ENCODE measurements at regions not wholly inside any gene's neighbourhood (a gene's known extent, or its start where the extent isn't known, plus 50 kb on each side); places are given as distances from the start of the nearest gene placed in this dataset.
"Not testable (repeated sequence)": the region's sequence is repeated elsewhere in the genome, so short reads cannot be mapped to it uniquely, and the experiment has no call there.

DNA sequence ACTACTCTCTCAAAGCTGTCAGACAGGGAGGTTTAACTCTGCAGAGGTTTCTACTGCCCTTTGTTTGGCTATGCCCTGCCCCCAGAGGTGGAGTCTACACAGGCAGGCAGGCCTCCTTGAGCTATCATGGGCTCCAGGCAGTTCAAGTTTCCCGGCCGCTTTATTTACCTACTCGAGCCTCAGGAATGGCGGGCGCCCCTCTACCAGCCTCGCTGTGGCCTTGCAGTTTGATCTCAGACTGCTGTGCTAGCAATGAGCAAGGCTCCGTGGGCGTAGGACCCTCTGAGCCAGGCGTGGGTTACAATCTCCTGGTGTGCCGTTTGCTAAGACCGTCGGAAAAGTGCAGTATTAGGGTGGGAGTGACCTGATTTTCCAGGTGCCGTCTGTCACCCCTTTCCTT lies 124.3 kb downstream of the PTCHD1 start:
- not testable (repeated sequence) for H3K4me3 ChIP-seq (ENCODE audit: low read depth, low read length); H3K9me3 ChIP-seq (ENCODE audit: control insufficient read depth, insufficient read depth, low read length); H3K4me1 ChIP-seq (ENCODE audit: control insufficient read depth, insufficient read depth, low read length); H3K27me3 ChIP-seq (ENCODE audit: control insufficient read depth, insufficient read depth, low read length); H3K9ac ChIP-seq (ENCODE audit: low read depth, low read length); H3K36me3 ChIP-seq (ENCODE audit: control insufficient read depth, insufficient read depth, low read length)

DNA sequence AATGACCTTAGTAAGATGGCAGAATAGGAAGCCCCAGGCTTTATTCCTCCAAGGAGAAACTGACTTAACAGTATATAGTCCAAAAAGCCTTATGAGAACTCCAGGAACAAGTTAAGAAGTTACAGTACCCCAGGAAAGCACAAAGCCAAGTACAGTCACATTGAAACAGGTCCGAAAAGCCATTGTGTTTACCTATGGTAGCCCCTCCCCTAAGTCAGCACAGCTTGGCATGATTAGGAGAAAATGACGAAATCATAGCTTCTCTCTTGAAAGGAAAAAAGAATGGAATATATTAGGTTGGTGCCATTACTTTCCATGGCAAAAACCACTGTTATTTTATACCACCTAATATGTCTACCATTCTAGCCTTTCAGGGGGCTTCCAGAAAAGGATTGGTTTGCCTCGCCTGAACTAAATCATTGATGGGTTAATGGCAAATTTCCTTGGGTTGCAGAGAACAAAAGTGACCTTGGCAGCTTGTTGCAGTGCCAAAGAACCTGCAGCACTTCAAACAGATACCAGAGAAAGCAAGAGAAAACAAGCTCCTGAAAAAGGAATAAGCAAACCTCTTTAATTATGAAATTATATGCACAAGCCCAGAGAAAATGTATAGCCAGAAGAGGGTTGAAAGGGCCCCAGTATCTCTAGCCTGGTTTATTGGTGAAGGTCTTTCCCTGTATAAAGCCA lies 130.6 kb downstream of the PTCHD1 start:
- no peaks in the 10 kb centered on the region for H3K36me3 ChIP-seq (ENCODE audit: control insufficient read depth, insufficient read depth, low read length)
- H3K4me3 ChIP-seq (ENCODE audit: low read depth, low read length) = no peak overlapping the region
- no peaks in the 10 kb centered on the region for H3K9me3 ChIP-seq (ENCODE audit: control insufficient read depth, insufficient read depth, low read length)
- no peaks in the 10 kb centered on the region for H3K27me3 ChIP-seq (ENCODE audit: control insufficient read depth, insufficient read depth, low read length)
- no peaks in the 10 kb centered on the region for H3K4me1 ChIP-seq (ENCODE audit: control insufficient read depth, insufficient read depth, low read length)
- H3K9ac ChIP-seq (ENCODE audit: low read depth, low read length) = no peak overlapping the region

DNA sequence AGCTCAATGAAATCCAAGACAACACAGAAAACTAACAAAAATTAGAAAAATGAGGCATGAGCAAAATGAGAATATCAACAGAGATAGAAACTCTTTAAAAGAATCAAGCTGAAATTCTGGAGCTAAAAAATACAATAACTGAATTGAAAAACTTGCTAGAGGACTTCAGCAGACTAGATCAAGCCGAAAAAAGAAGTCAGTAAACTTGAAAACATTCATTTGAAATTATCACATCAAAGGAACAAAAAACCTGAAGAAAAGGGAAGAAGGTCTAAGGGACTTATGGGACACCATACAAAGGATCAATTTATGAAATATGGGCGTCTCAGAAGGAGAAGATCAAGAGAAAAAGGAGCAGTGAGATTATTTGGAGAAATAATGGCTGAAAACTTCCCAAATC lies 131.3 kb downstream of the PTCHD1 start:
- Histone ChIP-seq H3K4me1 (ENCODE audit: control insufficient read depth, insufficient read depth, low read length) (no peaks in the 10 kb centered on the region), H3K9me3 (ENCODE audit: control insufficient read depth, insufficient read depth, low read length) (no peaks in the 10 kb centered on the region), H3K36me3 (ENCODE audit: control insufficient read depth, insufficient read depth, low read length) (no peaks in the 10 kb centered on the region), H3K27me3 (ENCODE audit: control insufficient read depth, insufficient read depth, low read length) (no peaks in the 10 kb centered on the region), H3K4me3 (ENCODE audit: low read depth, low read length) (no peak overlapping the region), H3K9ac (ENCODE audit: low read depth, low read length) (no peak overlapping the region)

DNA sequence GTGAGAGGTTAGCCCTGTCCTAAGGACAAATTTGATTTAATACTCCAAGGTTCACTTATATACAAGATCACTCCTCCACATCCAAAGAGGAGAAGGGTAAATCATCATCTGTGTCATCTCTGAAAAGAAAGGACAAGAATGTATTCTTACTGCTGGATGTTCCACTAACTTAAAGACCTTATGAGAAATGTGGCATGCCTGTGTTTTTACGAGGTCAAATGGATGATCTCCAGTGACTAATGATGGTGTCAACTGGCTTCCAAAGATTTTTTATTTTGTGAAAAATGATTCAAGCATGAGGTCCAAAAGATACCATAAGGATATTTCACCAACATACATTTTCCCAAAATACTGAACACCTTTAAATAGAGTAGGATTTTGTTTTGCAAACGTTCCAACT lies 143.4 kb downstream of the PTCHD1 start:
- Histone ChIP-seq H3K27me3 (ENCODE audit: control insufficient read depth, insufficient read depth, low read length) (no peaks in the 10 kb centered on the region), H3K9me3 (ENCODE audit: control insufficient read depth, insufficient read depth, low read length) (no peaks in the 10 kb centered on the region), H3K36me3 (ENCODE audit: control insufficient read depth, insufficient read depth, low read length) (no peaks in the 10 kb centered on the region), H3K9ac (ENCODE audit: low read depth, low read length) (no peak overlapping the region), H3K4me3 (ENCODE audit: low read depth, low read length) (no peak overlapping the region), H3K4me1 (ENCODE audit: control insufficient read depth, insufficient read depth, low read length) (no peaks in the 10 kb centered on the region)

DNA sequence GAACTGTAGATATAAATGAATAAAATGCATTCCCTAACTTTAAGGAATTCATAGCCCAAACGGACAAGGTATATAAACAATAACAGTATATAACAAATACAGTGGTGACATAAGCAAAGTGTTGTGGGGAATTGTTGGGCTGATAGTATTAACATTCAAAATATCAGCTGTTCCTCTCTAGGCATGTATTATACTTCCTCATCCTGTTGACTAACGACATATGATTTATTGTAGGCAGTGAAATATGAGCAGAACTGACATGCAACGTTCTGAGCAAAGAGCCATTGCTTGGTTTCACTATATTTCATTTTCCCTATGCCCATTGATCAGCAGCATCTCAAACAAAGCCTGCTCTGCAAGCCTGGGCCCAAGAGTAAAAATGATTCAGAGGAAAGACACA lies 143.9 kb downstream of the PTCHD1 start:
- H3K9me3 ChIP-seq (ENCODE audit: control insufficient read depth, insufficient read depth, low read length) = no peaks in the 10 kb centered on the region
- H3K36me3 ChIP-seq (ENCODE audit: control insufficient read depth, insufficient read depth, low read length) = no peaks in the 10 kb centered on the region

DNA sequence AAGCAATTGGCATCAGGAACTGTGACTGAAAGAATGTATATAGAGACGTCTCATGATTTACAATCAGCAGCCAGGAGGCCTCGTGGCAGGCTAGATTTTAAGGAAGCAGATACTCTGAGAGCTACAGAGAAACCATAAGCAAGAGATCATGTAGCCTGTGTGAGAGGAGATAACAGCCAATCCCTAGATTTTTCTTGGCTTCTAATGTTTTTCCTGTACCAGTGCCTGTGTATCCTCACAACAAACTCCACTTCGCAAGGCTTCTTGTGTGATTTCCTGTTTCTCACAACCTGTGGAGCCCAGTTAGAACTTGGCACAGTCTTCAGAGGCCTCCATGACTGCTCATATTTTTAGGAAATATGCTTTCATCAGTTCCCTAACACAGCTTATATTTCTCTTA lies 147.9 kb downstream of the PTCHD1 start:
- no peaks in the 10 kb centered on the region for H3K4me1 ChIP-seq (ENCODE audit: control insufficient read depth, insufficient read depth, low read length)
- no peaks in the 10 kb centered on the region for H3K9me3 ChIP-seq (ENCODE audit: control insufficient read depth, insufficient read depth, low read length)
- no peaks in the 10 kb centered on the region for H3K27me3 ChIP-seq (ENCODE audit: control insufficient read depth, insufficient read depth, low read length)
- no peaks in the 10 kb centered on the region for H3K36me3 ChIP-seq (ENCODE audit: control insufficient read depth, insufficient read depth, low read length)
- no peak overlapping the region for H3K9ac ChIP-seq (ENCODE audit: low read depth, low read length)
- H3K4me3 ChIP-seq (ENCODE audit: low read depth, low read length) = no peak overlapping the region

More for the DNA sequence above, 143.9 kb downstream of the PTCHD1 start:
- Histone ChIP-seq H3K4me3 (ENCODE audit: low read depth, low read length) (no peak overlapping the region), H3K27me3 (ENCODE audit: control insufficient read depth, insufficient read depth, low read length) (no peaks in the 10 kb centered on the region), H3K4me1 (ENCODE audit: control insufficient read depth, insufficient read depth, low read length) (no peaks in the 10 kb centered on the region), H3K9ac (ENCODE audit: low read depth, low read length) (no peak overlapping the region)

DNA sequence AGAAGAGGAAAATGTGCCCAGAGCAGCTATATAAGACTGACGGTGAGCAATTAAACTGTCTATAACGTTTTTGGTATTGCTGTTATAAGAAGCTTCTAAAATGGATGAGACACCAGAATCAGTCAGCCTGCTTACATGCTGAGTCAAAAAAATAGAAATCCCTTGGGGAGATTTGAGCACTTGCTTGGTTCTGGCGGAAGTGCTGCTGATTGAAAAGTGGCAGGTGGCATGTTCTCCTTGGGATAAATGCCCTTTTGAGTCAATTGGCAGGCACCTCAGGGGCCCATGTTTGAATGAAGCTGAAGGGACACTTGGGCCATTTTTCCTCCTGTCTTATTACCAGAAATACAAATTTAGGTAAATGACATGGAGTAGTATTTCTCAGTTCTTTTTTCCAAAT lies 148.7 kb downstream of the PTCHD1 start:
- Histone ChIP-seq H3K4me3 (ENCODE audit: low read depth, low read length) (no peak overlapping the region), H3K4me1 (ENCODE audit: control insufficient read depth, insufficient read depth, low read length) (no peaks in the 10 kb centered on the region), H3K36me3 (ENCODE audit: control insufficient read depth, insufficient read depth, low read length) (no peaks in the 10 kb centered on the region), H3K27me3 (ENCODE audit: control insufficient read depth, insufficient read depth, low read length) (no peaks in the 10 kb centered on the region), H3K9ac (ENCODE audit: low read depth, low read length) (no peak overlapping the region), H3K9me3 (ENCODE audit: control insufficient read depth, insufficient read depth, low read length) (no peaks in the 10 kb centered on the region)

DNA sequence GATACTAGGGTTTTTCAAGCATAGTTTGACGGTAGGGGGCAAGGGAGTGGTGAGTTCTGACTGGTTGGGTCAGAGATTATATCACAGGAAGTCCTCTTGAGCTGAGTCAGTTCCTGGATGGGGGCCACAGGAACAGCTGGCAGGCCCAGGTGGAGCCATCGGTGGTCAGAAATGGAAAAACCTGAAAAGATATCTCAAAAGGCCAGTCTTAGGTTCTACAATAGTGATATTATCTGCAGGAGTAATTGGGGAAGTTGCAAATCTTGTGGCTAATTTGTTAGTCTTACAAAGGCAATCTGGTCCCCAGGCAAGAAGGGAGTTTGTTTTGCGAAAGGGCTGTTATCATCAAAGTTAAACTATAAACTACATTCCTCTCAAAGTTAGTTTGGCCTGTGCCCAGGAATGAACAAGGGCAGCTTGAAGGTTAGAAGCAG lies 159.3 kb downstream of the PTCHD1 start:
- Histone ChIP-seq H3K27me3 (ENCODE audit: control insufficient read depth, insufficient read depth, low read length) (no peaks in the 10 kb centered on the region), H3K4me3 (ENCODE audit: low read depth, low read length) (no peak overlapping the region), H3K4me1 (ENCODE audit: control insufficient read depth, insufficient read depth, low read length) (no peaks in the 10 kb centered on the region), H3K9ac (ENCODE audit: low read depth, low read length) (no peak overlapping the region), H3K36me3 (ENCODE audit: control insufficient read depth, insufficient read depth, low read length) (no peaks in the 10 kb centered on the region), H3K9me3 (ENCODE audit: control insufficient read depth, insufficient read depth, low read length) (peaks cover 3% of the 10 kb centered on the region)

DNA sequence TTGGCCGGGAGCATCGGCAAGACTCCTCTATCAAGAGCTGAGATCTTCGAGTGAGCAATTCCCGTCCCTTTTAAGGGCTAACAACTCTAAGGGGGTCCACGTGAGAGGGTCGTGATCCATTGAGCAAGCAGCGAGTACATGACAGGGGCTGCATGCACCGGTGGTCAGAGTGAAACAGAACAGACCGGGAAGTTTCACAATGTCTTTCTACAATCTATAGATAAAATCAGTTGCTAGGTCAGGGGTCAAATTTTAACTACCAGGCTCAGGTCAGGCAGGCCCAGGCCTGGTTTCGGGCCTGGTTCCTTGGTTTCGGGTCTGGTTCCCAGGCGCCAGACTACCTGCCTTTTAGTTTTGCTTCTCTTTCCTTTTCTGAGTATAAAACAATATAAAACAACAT lies 160.1 kb downstream of the PTCHD1 start:
- Histone ChIP-seq H3K4me3 (ENCODE audit: low read depth, low read length) (no peak overlapping the region), H3K27me3 (ENCODE audit: control insufficient read depth, insufficient read depth, low read length) (no peaks in the 10 kb centered on the region), H3K4me1 (ENCODE audit: control insufficient read depth, insufficient read depth, low read length) (no peaks in the 10 kb centered on the region), H3K9ac (ENCODE audit: low read depth, low read length) (no peak overlapping the region), H3K9me3 (ENCODE audit: control insufficient read depth, insufficient read depth, low read length) (peaks cover 3% of the 10 kb centered on the region), H3K36me3 (ENCODE audit: control insufficient read depth, insufficient read depth, low read length) (no peaks in the 10 kb centered on the region)

DNA sequence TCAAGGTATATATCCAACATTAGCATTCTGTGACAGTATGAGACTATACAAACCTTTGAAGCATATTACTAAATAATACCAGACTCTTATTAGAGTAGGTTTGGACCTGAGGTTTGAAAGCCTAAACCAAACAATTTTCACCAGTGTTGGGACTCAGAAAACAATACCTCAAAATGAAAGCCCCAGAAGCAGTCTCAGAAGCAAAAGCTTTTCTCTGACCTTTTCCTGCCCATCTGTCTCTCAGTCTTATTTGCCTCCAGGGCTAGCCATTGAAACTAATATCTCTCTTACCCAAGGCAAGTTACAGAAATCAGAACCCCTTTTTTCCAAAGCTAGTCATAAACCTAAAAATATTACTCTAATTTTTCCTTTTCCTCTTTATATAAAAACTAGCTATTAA lies 163.3 kb downstream of the PTCHD1 start:
- Histone ChIP-seq H3K9me3 (ENCODE audit: control insufficient read depth, insufficient read depth, low read length) (peaks cover 3% of the 10 kb centered on the region), H3K36me3 (ENCODE audit: control insufficient read depth, insufficient read depth, low read length) (no peaks in the 10 kb centered on the region), H3K9ac (ENCODE audit: low read depth, low read length) (no peak overlapping the region)

DNA sequence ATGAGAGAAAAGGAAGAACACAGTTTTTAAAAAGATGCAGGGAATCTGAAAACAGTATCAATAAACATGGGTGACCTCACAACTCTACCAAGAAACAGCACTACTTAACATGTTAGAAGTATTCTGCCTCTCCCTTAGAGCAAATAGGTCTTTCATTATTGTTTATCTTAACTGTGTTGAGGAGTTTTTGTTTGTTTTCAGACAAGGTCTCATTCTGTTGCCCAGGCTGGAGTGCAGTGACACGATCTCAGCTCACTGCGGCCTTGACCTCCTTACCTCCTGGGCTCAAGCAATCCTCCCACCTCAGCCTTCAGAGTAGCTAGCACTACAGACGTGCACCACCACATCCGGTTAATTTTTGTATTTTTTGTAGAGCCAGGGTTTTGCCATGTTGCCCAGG lies 165.3 kb upstream of the PRDX4 start:
- Histone ChIP-seq H3K27me3 (ENCODE audit: control insufficient read depth, insufficient read depth, low read length) (no peaks in the 10 kb centered on the region), H3K4me1 (ENCODE audit: control insufficient read depth, insufficient read depth, low read length) (peaks cover 19% of the 10 kb centered on the region), H3K9ac (ENCODE audit: low read depth, low read length) (no peak overlapping the region), H3K36me3 (ENCODE audit: control insufficient read depth, insufficient read depth, low read length) (no peaks in the 10 kb centered on the region), H3K9me3 (ENCODE audit: control insufficient read depth, insufficient read depth, low read length) (no peaks in the 10 kb centered on the region), H3K4me3 (ENCODE audit: low read depth, low read length) (no peak overlapping the region)

More for the DNA sequence above, 163.3 kb downstream of the PTCHD1 start:
- H3K27me3 ChIP-seq (ENCODE audit: control insufficient read depth, insufficient read depth, low read length) = no peaks in the 10 kb centered on the region
- H3K4me3 ChIP-seq (ENCODE audit: low read depth, low read length) = no peak overlapping the region
- no peaks in the 10 kb centered on the region for H3K4me1 ChIP-seq (ENCODE audit: control insufficient read depth, insufficient read depth, low read length)

DNA sequence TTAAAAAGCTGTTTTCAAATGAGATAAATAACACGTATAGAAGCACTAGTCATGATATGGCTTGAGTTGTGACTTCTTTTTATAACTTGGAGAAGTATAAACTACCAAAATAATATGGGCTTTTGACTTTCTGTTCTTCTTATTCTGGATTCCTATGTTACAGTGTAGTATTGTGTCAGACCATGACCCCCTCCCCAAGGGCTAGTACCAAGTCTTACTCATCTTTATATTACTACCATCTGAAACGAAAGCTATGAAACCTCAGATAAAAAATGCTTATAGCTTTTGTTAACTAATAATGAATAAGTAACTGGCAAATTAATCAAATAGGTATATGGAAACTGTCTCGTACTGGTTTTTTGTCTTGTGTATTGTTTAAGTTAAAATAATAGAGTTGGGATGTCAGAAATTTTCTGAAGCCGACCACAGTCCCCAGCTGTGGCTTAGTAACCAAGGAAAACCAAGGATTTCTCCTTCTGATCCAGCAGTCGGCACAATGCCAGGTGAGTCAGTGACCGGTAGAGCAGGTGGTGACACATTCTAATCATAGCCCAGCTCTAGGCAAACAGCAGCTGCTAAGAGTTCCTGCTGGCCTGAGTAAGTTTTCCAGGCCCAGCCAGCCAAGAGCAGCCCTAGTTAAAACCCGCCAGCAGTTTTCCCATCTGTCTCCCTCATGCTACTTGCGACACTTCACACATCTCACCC lies 163.3 kb upstream of the PRDX4 start:
- Histone ChIP-seq H3K4me1 (ENCODE audit: control insufficient read depth, insufficient read depth, low read length) (peaks cover 31% of the 10 kb centered on the region), H3K27me3 (ENCODE audit: control insufficient read depth, insufficient read depth, low read length) (no peaks in the 10 kb centered on the region), H3K4me3 (ENCODE audit: low read depth, low read length) (no peak overlapping the region), H3K9me3 (ENCODE audit: control insufficient read depth, insufficient read depth, low read length) (no peaks in the 10 kb centered on the region), H3K9ac (ENCODE audit: low read depth, low read length) (no peak overlapping the region), H3K36me3 (ENCODE audit: control insufficient read depth, insufficient read depth, low read length) (no peaks in the 10 kb centered on the region)
